ENCODE measurements at regions not wholly inside any gene's neighbourhood (a gene's known extent, or its start where the extent isn't known, plus 50 kb on each side); places are given as distances from the start of the nearest gene placed in this dataset.

GRCh38 chr10:4672201-4672600 lies 153.8 kb upstream of the AKR1E2 start:
- DNase-seq (ENCODE audit: low spot score), result no peak
- Histone ChIP-seq H3K36me3 (ENCODE audit: low read depth) (peaks cover 10% of the 10 kb centered on the region; the same call in 1 of the 2 replicates), H3K27me3 (ENCODE audit: insufficient read depth, poor library complexity, severe bottlenecking) (no peaks in the 10 kb centered on the region), H3K4me1 (ENCODE audit: insufficient read depth, poor library complexity, severe bottlenecking) (peaks cover 49% of the 10 kb centered on the region), H3K27ac (ENCODE audit: poor library complexity, severe bottlenecking) (peak overlapping the region; percentile 98), H3K4me3 (ENCODE audit: severe bottlenecking) (no peak overlapping the region), H3K9me3 (ENCODE audit: severe bottlenecking) (peaks cover 4% of the 10 kb centered on the region)
- ATAC-seq (ENCODE audit: low read depth), result no peak
- no peak for TF ChIP-seq CTCF (IDR thresholded peaks at IDR 0.05; ENCODE audit: poor library complexity, severe bottlenecking)

DNA sequence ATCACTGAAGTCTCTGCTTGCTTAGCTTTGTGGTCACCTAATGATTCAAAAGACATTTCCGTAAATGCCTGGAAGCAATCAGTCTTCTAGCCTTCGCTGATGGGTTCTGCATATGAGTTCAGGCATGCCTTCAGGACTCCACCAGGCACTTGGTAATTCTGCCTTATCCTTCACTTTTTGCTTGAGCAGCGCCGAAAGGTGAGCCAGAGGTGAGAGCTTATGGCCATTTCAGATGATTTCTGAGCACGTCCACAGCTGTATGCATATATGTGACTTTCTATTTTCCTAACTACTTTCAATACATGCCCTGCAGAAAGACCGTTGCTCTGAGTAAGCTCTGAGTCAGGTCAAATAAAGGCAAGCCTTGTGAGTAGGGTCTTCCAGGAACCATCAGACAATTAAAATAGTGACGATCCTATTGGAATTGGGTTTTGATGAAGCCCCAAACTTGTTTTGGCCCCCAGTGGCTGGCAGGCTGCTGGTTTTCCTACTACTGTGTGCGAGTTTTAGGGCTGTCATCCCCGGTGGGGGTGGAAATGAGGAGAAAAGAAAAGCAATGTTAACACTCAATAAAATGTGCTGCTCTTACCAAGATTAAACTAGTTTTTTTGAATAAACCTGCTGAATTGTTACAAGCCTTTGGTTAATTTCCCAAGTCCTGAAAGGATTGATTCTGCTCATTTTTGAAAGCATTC lies 154.4 kb upstream of the AKR1E2 start:
- Histone ChIP-seq H3K4me3 (ENCODE audit: severe bottlenecking) (no peak overlapping the region), H3K4me1 (ENCODE audit: insufficient read depth, poor library complexity, severe bottlenecking) (peaks cover 43% of the 10 kb centered on the region), H3K36me3 (ENCODE audit: low read depth) (peaks cover 10% of the 10 kb centered on the region; the same call in 1 of the 2 replicates), H3K27ac (ENCODE audit: poor library complexity, severe bottlenecking) (peak overlapping the region; percentile 98), H3K9me3 (ENCODE audit: severe bottlenecking) (peaks cover 7% of the 10 kb centered on the region), H3K27me3 (ENCODE audit: insufficient read depth, poor library complexity, severe bottlenecking) (no peaks in the 10 kb centered on the region)
- peak; percentile 70 for DNase-seq (ENCODE audit: low spot score)
- no peak for TF ChIP-seq CTCF (IDR thresholded peaks at IDR 0.05; ENCODE audit: poor library complexity, severe bottlenecking)
- ATAC-seq (ENCODE audit: low read depth), result peak; percentile 91

DNA sequence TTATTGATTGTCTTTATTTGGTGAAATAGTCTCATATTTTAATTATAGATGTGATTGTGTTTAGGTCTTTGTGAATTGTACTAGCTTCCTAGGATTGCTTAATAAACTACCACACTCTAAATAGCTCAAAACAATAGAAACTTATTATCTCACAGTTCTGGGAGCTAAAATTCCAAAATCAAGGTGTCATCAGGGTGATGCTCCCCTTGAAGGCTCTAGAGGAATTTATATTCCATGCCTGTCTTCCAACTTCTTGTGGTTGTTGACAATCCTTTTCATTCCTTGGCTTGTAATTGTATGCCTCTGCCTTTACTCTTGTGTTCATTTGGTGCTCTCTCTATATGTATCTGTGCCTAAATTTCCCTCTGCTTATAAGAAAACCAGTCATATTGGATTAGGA lies 155.3 kb upstream of the AKR1E2 start:
- no peak overlapping the region for H3K4me3 ChIP-seq (ENCODE audit: severe bottlenecking)
- H3K27ac ChIP-seq (ENCODE audit: poor library complexity, severe bottlenecking), result peak overlapping the region; percentile 98
- H3K27me3 ChIP-seq (ENCODE audit: insufficient read depth, poor library complexity, severe bottlenecking), result no peaks in the 10 kb centered on the region
- peaks cover 10% of the 10 kb centered on the region; the same call in 1 of the 2 replicates for H3K36me3 ChIP-seq (ENCODE audit: low read depth)
- no peak for TF ChIP-seq CTCF (IDR thresholded peaks at IDR 0.05; ENCODE audit: poor library complexity, severe bottlenecking)
- ATAC-seq (ENCODE audit: low read depth) (peak; percentile 70), DNase-seq (ENCODE audit: low spot score) (no peak)
- H3K9me3 ChIP-seq (ENCODE audit: severe bottlenecking), result peaks cover 7% of the 10 kb centered on the region
- peaks cover 39% of the 10 kb centered on the region for H3K4me1 ChIP-seq (ENCODE audit: insufficient read depth, poor library complexity, severe bottlenecking)

DNA sequence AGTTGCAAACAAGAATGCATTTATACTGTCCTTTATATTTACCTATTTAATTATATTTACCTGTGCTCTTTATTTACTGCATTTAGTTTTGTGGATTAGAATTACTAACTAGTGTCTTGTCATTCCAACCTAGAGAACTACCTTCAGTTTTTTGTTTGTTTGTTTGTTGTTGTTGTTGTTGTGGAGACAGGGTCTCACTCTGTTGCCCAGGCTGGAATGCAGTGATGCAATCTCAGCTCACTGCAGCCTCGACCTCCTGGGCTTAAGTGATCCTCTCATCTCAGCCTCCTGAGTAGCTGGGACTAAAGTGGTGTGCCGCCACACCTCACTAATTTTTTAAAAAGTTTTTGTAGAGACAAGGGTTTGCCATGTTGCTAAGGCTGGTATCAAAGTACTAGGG lies 156.4 kb upstream of the AKR1E2 start:
- ATAC-seq (ENCODE audit: low read depth), result no peak
- Histone ChIP-seq H3K4me3 (ENCODE audit: severe bottlenecking) (no peak overlapping the region), H3K4me1 (ENCODE audit: insufficient read depth, poor library complexity, severe bottlenecking) (peaks cover 41% of the 10 kb centered on the region), H3K27me3 (ENCODE audit: insufficient read depth, poor library complexity, severe bottlenecking) (no peaks in the 10 kb centered on the region), H3K36me3 (ENCODE audit: low read depth) (peaks cover 10% of the 10 kb centered on the region; the same call in 1 of the 2 replicates), H3K27ac (ENCODE audit: poor library complexity, severe bottlenecking) (peak overlapping the region; percentile 98), H3K9me3 (ENCODE audit: severe bottlenecking) (peaks cover 7% of the 10 kb centered on the region)
- DNase-seq (ENCODE audit: low spot score), result no peak
- no peak for TF ChIP-seq CTCF (IDR thresholded peaks at IDR 0.05; ENCODE audit: poor library complexity, severe bottlenecking)

All from RWPE2 (cell line).